ENCODE measurements at regions not wholly inside any gene's neighbourhood (a gene's known extent, or its start where the extent isn't known, plus 50 kb on each side); places are given as distances from the start of the nearest gene placed in this dataset.
"Not testable (repeated sequence)": the region's sequence is repeated elsewhere in the genome, so short reads cannot be mapped to it uniquely, and the experiment has no call there.

DNA sequence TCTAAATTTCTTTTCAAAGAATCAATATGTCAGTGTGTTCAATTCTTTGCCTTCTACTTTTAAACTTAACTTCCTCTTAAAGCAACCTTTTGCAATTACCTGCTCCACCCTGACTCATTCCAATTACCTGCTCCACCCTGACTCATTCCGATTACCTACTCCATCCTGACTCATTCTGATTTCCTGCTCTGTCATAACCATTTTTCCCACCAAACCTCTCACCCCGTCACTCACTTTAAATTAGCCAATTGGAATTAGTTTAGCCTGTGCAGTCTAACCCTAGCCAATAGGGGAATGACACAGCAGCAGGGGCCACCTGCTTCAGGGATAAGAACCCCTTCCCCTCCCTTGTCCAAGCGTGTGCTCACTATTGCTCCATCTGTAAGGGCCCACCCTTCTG is 157.1 kb upstream of the POU1F1 start:
- TF ChIP-seq, protein P1, sequence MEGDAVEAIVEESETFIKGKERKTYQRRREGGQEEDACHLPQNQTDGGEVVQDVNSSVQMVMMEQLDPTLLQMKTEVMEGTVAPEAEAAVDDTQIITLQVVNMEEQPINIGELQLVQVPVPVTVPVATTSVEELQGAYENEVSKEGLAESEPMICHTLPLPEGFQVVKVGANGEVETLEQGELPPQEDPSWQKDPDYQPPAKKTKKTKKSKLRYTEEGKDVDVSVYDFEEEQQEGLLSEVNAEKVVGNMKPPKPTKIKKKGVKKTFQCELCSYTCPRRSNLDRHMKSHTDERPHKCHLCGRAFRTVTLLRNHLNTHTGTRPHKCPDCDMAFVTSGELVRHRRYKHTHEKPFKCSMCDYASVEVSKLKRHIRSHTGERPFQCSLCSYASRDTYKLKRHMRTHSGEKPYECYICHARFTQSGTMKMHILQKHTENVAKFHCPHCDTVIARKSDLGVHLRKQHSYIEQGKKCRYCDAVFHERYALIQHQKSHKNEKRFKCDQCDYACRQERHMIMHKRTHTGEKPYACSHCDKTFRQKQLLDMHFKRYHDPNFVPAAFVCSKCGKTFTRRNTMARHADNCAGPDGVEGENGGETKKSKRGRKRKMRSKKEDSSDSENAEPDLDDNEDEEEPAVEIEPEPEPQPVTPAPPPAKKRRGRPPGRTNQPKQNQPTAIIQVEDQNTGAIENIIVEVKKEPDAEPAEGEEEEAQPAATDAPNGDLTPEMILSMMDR (IDR thresholded peaks at IDR 0.05), result not testable (repeated sequence)
- TF ChIP-seq POLR2A (IDR thresholded peaks at IDR 0.05); EP300 (IDR thresholded peaks at IDR 0.05; ENCODE audit: low read depth): not testable (repeated sequence)
